ENCODE measurements at regions not wholly inside any gene's neighbourhood (a gene's known extent, or its start where the extent isn't known, plus 50 kb on each side); places are given as distances from the start of the nearest gene placed in this dataset.

- H3K4me1 ChIP-seq (ENCODE audit: control insufficient read depth, insufficient read depth, low read length), result no peaks in the 10 kb centered on the region
Observed at GRCh38 chr15:69909719-69910444, 187.8 kb downstream of the TLE3 start.

More at GRCh38 chr15:69909719-69910444, 187.8 kb downstream of the TLE3 start:
- no peak overlapping the region for H4K8ac ChIP-seq (ENCODE audit: low read depth in 2 of 2, low read length in 2 of 2)
- no peak overlapping the region for H2BK15ac ChIP-seq (ENCODE audit: low read depth, low read length)
- POLR2A ChIA-PET (ENCODE audit: unreplicated experiment), result no interaction called here
- no peak overlapping the region for H3K14ac ChIP-seq (replicated peaks; ENCODE audit: low read depth, low read length)
- TF ChIP-seq USF2 (IDR thresholded peaks at IDR 0.05; ENCODE audit: low read depth, low read length) (peak; percentile 53; the same call in 1 of the 2 replicates), RFX5 (IDR thresholded peaks at IDR 0.05; ENCODE audit: low read depth, low read length) (no peak), POLR2A (IDR thresholded peaks at IDR 0.05; ENCODE audit: low read depth, low read length) (no peak), MAZ (IDR thresholded peaks at IDR 0.05; ENCODE audit: borderline replicate concordance, low read depth, low read length) (no peak), CHD1 (IDR thresholded peaks at IDR 0.05; ENCODE audit: low read depth, low read length) (no peak), RCOR1 (IDR thresholded peaks at IDR 0.05; ENCODE audit: insufficient replicate concordance, low read length) (no peak), SMC3 (IDR thresholded peaks at IDR 0.05; ENCODE audit: low read depth, low read length) (no peak), ELK1 (IDR thresholded peaks at IDR 0.05; ENCODE audit: borderline replicate concordance, low read depth, low read length) (no peak)
- H2BK20ac ChIP-seq (ENCODE audit: low read depth, low read length), result no peak overlapping the region
- no peak overlapping the region for H3K18ac ChIP-seq (ENCODE audit: low read depth, low read length)
- no peak overlapping the region for H2BK120ac ChIP-seq (ENCODE audit: low read depth, low read length)
- peaks cover 52% of the 10 kb centered on the region for H3K27me3 ChIP-seq (ENCODE audit: control insufficient read depth, insufficient read depth, low read length)
- intact Hi-C loops (cut with micrococcal nuclease) (no loop called here), dilution Hi-C loops (cut with HindIII; ENCODE audit: low sequenced_read_pairs, unreplicated experiment) (no loop called here), in situ Hi-C loops (cut with MboI; ENCODE audit: low sequenced_read_pairs) (no loop called here)
- no peak overlapping the region for H2AK9ac ChIP-seq (replicated peaks; ENCODE audit: low read depth, low read length, poor library complexity)
- DNase-seq, result no peak
- H4K20me1 ChIP-seq (ENCODE audit: insufficient read depth, low read length), result no peaks in the 10 kb centered on the region
- H3K79me1 ChIP-seq (ENCODE audit: low read depth in 1 of 2, low read length in 2 of 2), result no peaks in the 10 kb centered on the region
- H2BK5ac ChIP-seq (ENCODE audit: low read depth, low read length, poor library complexity, severe bottlenecking), result no peak overlapping the region
- H4K91ac ChIP-seq (ENCODE audit: insufficient read depth, low read depth, low read length), result no peak overlapping the region
- no peak overlapping the region for H3K4ac ChIP-seq (ENCODE audit: low read depth, low read length)
- H3K36me3 ChIP-seq (ENCODE audit: control insufficient read depth, insufficient read depth, low read length), result no peaks in the 10 kb centered on the region
- ATAC-seq (ENCODE audit: low read depth), result no peak
- peaks cover 3% of the 10 kb centered on the region; the same call in 1 of the 2 replicates for H3K9me3 ChIP-seq (ENCODE audit: control insufficient read depth, insufficient read depth, low read length)
- WGBS, 2 experiments (ENCODE audit: extremely low coverage in 2 of 2, insufficient read length in 1 of 2), result no CpG with 5 or more reads among the region's 7 CpGs
- H2AK5ac ChIP-seq (ENCODE audit: low read depth, low read length), result no peak overlapping the region
- no TSS peak for BruUV-seq (replicated peaks)
- H3K9me1 ChIP-seq (ENCODE audit: insufficient read depth, low read length), result no peaks in the 10 kb centered on the region
- H3K23ac ChIP-seq (ENCODE audit: low read depth, low read length), result no peak overlapping the region
- no peak overlapping the region for H3K4me2 ChIP-seq (ENCODE audit: low read depth, low read length)
- no peak overlapping the region for H4K5ac ChIP-seq (ENCODE audit: low read depth, low read length)
- H3K4me3 ChIP-seq (ENCODE audit: insufficient read depth, low read depth, low read length), result no peak overlapping the region
- no peak overlapping the region for H3K9ac ChIP-seq (ENCODE audit: low read depth, low read length)
- H2AFZ ChIP-seq (replicated peaks; ENCODE audit: low read length, poor library complexity), result no peak overlapping the region
- H3K27ac ChIP-seq (ENCODE audit: insufficient read depth, low read length), result no peak overlapping the region
- CTCF ChIA-PET, result no interaction called here
- no peak overlapping the region for H3K56ac ChIP-seq (ENCODE audit: extremely low read depth, insufficient read depth, low read length)
